SK-N-MC (cell line): ENCODE measurements at regions not wholly inside any gene's neighbourhood (a gene's known extent, or its start where the extent isn't known, plus 50 kb on each side); places are given as distances from the start of the nearest gene placed in this dataset.

Source experiments
- EZH2 ChIP-seq: fragments of 200-600 bp; sonication (generic); IDR thresholded peaks from one replicate; pipeline ENCODE4 v1.6.1; 2017; ENCODE audit warnings: antibody characterized with exemption
- POLR2AphosphoS5 ChIP-seq: IDR thresholded peaks from 2 replicates; pipeline ENCODE4 v1.6.1; 2012; ENCODE audit warnings: mild to moderate bottlenecking, low read depth, low read length, borderline replicate concordance

- no peak for TF ChIP-seq EZH2
- no peak for TF ChIP-seq POLR2AphosphoS5
Measured at GRCh38 chr2:52572469-52572894, 1195.1 kb upstream of the CHAC2 start.
